Spinal cord (tissue), 9 donors: ENCODE measurements at regions not wholly inside any gene's neighbourhood (a gene's known extent, or its start where the extent isn't known, plus 50 kb on each side); places are given as distances from the start of the nearest gene placed in this dataset.

Experiments used
- DNase-seq, 6 donors: peaks; one replicate each; pipeline versions ENCODE4 v3.0.0 to v3.0.0-alpha.2; 2013 to 2015; ENCODE audit warnings: low spot score in 6 of 6, low read depth in 4 of 6
- H3K27ac ChIP-seq: one replicate; pipeline ENCODE4 v1.5.1; 2013; ENCODE audit warnings: low read depth, low read length, control low read depth
- H3K27me3 ChIP-seq: one replicate; pipeline ENCODE4 v1.6.1; 2013; ENCODE audit warnings: low read length; ENCODE audit not compliant: control insufficient read depth, insufficient read depth
- H3K36me3 ChIP-seq: one replicate; pipeline ENCODE4 v1.6.1; 2013; ENCODE audit warnings: low read length; ENCODE audit not compliant: control insufficient read depth, insufficient read depth
- H3K4me1 ChIP-seq: one replicate; pipeline ENCODE4 v1.6.1; 2013; ENCODE audit warnings: low read length; ENCODE audit not compliant: control insufficient read depth, insufficient read depth
- H3K4me3 ChIP-seq: one replicate; pipeline ENCODE4 v1.5.1; 2013; ENCODE audit warnings: low read depth, low read length, control low read depth
- H3K9me3 ChIP-seq: one replicate; pipeline ENCODE4 v1.6.1; 2013; ENCODE audit warnings: low read length; ENCODE audit not compliant: control insufficient read depth, insufficient read depth
- WGBS: methylation state at CpG from one replicate; pipeline ENCODE4 v1.1.5; 2013; ENCODE audit warnings: missing lambda C conversion rate; ENCODE audit not compliant: insufficient coverage; 5-methylcytosine and 5-hydroxymethylcytosine counted together
- donor health status: healthy.

- no peak for DNase-seq
- 40% methylated on average over 1 of the region's 4 CpGs for WGBS
- H3K9me3 ChIP-seq, result no peaks in the 10 kb centered on the region
- H3K27ac ChIP-seq, result no peak overlapping the region
- H3K36me3 ChIP-seq, result no peaks in the 10 kb centered on the region
- no peaks in the 10 kb centered on the region for H3K4me1 ChIP-seq
- H3K4me3 ChIP-seq, result no peak overlapping the region
- H3K27me3 ChIP-seq, result peaks cover 17% of the 10 kb centered on the region
These were observed 144.4 kb downstream of the MAGEB17 start for GRCh38 chrX:16311671-16312070.

GRCh38 chrX:16312761-16313623 is 145.7 kb downstream of the MAGEB17 start:
- no peak overlapping the region for H3K27ac ChIP-seq
- peaks cover 13% of the 10 kb centered on the region for H3K27me3 ChIP-seq
- H3K36me3 ChIP-seq, result no peaks in the 10 kb centered on the region
- no peak for DNase-seq
- 44% methylated on average over 7 of the region's 13 CpGs for WGBS
- H3K9me3 ChIP-seq, result no peaks in the 10 kb centered on the region
- H3K4me1 ChIP-seq, result no peaks in the 10 kb centered on the region
- H3K4me3 ChIP-seq, result no peak overlapping the region

- WGBS, result 40% methylated on average over 1 of the region's 4 CpGs
These were observed 149.1 kb downstream of the MAGEB17 start for GRCh38 chrX:16316331-16316730.

GRCh38 chrX:16319929-16320328 is 152.6 kb downstream of the MAGEB17 start:
- Histone ChIP-seq H3K36me3 (no peaks in the 10 kb centered on the region), H3K27me3 (peaks cover 8% of the 10 kb centered on the region), H3K27ac (no peak overlapping the region), H3K4me3 (no peak overlapping the region), H3K4me1 (no peaks in the 10 kb centered on the region), H3K9me3 (no peaks in the 10 kb centered on the region)
- no CpG with 5 or more reads among the region's 2 CpGs for WGBS
- DNase-seq, result no peak

More at GRCh38 chrX:16316331-16316730, 149.1 kb downstream of the MAGEB17 start:
- Histone ChIP-seq H3K27ac (no peak overlapping the region), H3K27me3 (peaks cover 15% of the 10 kb centered on the region), H3K36me3 (no peaks in the 10 kb centered on the region), H3K9me3 (no peaks in the 10 kb centered on the region), H3K4me1 (no peaks in the 10 kb centered on the region), H3K4me3 (no peak overlapping the region)
- no peak for DNase-seq

- no peak overlapping the region for H3K4me3 ChIP-seq
- 83% methylated on average over 1 of the region's 4 CpGs for WGBS
- H3K27me3 ChIP-seq, result peaks cover 2% of the 10 kb centered on the region
- no peaks in the 10 kb centered on the region for H3K9me3 ChIP-seq
- H3K27ac ChIP-seq, result no peak overlapping the region
- no peaks in the 10 kb centered on the region for H3K36me3 ChIP-seq
- no peak for DNase-seq
- H3K4me1 ChIP-seq, result no peaks in the 10 kb centered on the region
These were observed 153.6 kb downstream of the MAGEB17 start for GRCh38 chrX:16320765-16321355.

- 90% methylated on average over 2 of the region's 7 CpGs for WGBS
- Histone ChIP-seq H3K4me1 (no peaks in the 10 kb centered on the region), H3K36me3 (no peaks in the 10 kb centered on the region), H3K4me3 (no peak overlapping the region), H3K27ac (no peak overlapping the region), H3K9me3 (no peaks in the 10 kb centered on the region), H3K27me3 (peaks cover 3% of the 10 kb centered on the region)
- DNase-seq, result no peak
These were observed 166.2 kb downstream of the MAGEB17 start for GRCh38 chrX:16333453-16333852.

GRCh38 chrX:16335181-16335580 is 167.9 kb downstream of the MAGEB17 start:
- Histone ChIP-seq H3K4me1 (no peaks in the 10 kb centered on the region), H3K36me3 (no peaks in the 10 kb centered on the region), H3K27me3 (peaks cover 3% of the 10 kb centered on the region), H3K27ac (no peak overlapping the region), H3K9me3 (no peaks in the 10 kb centered on the region), H3K4me3 (no peak overlapping the region)
- DNase-seq, result no peak
- WGBS, result 100% methylated on average over 1 of the region's 1 CpG

GRCh38 chrX:16347968-16348670 is 180.8 kb downstream of the MAGEB17 start:
- no CpG with 5 or more reads among the region's 4 CpGs for WGBS
- no peaks in the 10 kb centered on the region for H3K4me1 ChIP-seq
- H3K27ac ChIP-seq, result no peak overlapping the region
- no peaks in the 10 kb centered on the region for H3K9me3 ChIP-seq
- no peak overlapping the region for H3K4me3 ChIP-seq
- no peak for DNase-seq
- no peaks in the 10 kb centered on the region for H3K36me3 ChIP-seq
- peaks cover 8% of the 10 kb centered on the region for H3K27me3 ChIP-seq

- DNase-seq, result no peak
- Histone ChIP-seq H3K27ac (no peak overlapping the region), H3K4me1 (no peaks in the 10 kb centered on the region), H3K4me3 (no peak overlapping the region), H3K36me3 (no peaks in the 10 kb centered on the region), H3K9me3 (no peaks in the 10 kb centered on the region), H3K27me3 (no peaks in the 10 kb centered on the region)
These were observed 190.6 kb downstream of the MAGEB17 start for GRCh38 chrX:16357902-16358301.
